H1 (cell line): ENCODE measurements at regions not wholly inside any gene's neighbourhood (a gene's known extent, or its start where the extent isn't known, plus 50 kb on each side); places are given as distances from the start of the nearest gene placed in this dataset.

Experiments
- CTCF ChIA-PET: fragments of 300-600 bp; sonication (Branson Sonifier 250); formaldehyde crosslinking; loops from one replicate; lab custom pipeline; 2021; ENCODE audit not compliant: partially characterized antibody; lab: Charles Lee
- POLR2A ChIA-PET: fragments of 300-600 bp; sonication (Branson Sonifier 250); formaldehyde crosslinking; loops from one replicate; lab custom pipeline; 2021; ENCODE audit warnings: inconsistent platforms; ENCODE audit not compliant: partially characterized antibody; lab: Charles Lee
- DNase-seq, 2 experiments: peaks; one replicate each; pipeline versions ENCODE4 v3.0.0 to v3.0.0-alpha.2; 2010 to 2022; ENCODE audit warnings: low spot score in 2 of 2, low read depth in 1 of 2, mixed read lengths in 1 of 2
- FAIRE-seq: peaks from 2 replicates; lab custom pipeline; 2011; peaks lifted over from hg19 to GRCh38; lab: Jason Lieb, UNC
- H2AFZ ChIP-seq: 2 replicates; pipeline ENCODE4 v1.8.1; 2012; ENCODE audit warnings: low read length, inconsistent platforms
- H2AK5ac ChIP-seq: 2 replicates; pipeline ENCODE4 v1.6.1; 2013; ENCODE audit warnings: low read depth, low read length
- H2BK120ac ChIP-seq: replicated peaks from 2 replicates; pipeline ENCODE3; 2013; ENCODE audit warnings: low read depth, low read length, inconsistent platforms
- H2BK12ac ChIP-seq: 2 replicates; pipeline ENCODE4 v1.6.1; 2013; ENCODE audit warnings: low read depth, low read length
- H2BK15ac ChIP-seq: 2 replicates; pipeline ENCODE4 v1.6.1; 2013; ENCODE audit warnings: low read length
- H2BK20ac ChIP-seq: 2 replicates; pipeline ENCODE4 v1.6.1; 2013; ENCODE audit warnings: low read length
- H2BK5ac ChIP-seq: 2 replicates; pipeline ENCODE4 v1.6.1; 2013; ENCODE audit warnings: low read depth, low read length
- H3K14ac ChIP-seq: 2 replicates; pipeline ENCODE4 v1.6.1; 2013; ENCODE audit warnings: inconsistent platforms; ENCODE audit not compliant: insufficient read length
- H3K18ac ChIP-seq: 2 replicates; pipeline ENCODE4 v1.6.1; 2013; ENCODE audit warnings: low read length; ENCODE audit errors: extremely low read depth
- H3K23ac ChIP-seq: 2 replicates; pipeline ENCODE4 v1.6.1; 2013; ENCODE audit warnings: inconsistent platforms; ENCODE audit not compliant: insufficient read length
- H3K23me2 ChIP-seq: 2 replicates; pipeline ENCODE4 v1.6.1; 2013; ENCODE audit warnings: low read depth, low read length
- H3K27ac ChIP-seq: 2 replicates; pipeline ENCODE4 v1.6.1; 2011; ENCODE audit warnings: low read depth, low read length, inconsistent platforms
- H3K27me3 ChIP-seq, 4 experiments: replicated peaks in 1 of 4; 1 replicate in 1 of 4; 2 replicates in 3 of 4; pipeline versions ENCODE4 v1.6.1 to v1.8.1; 2011 to 2013; ENCODE audit warnings: low read length in 3 of 4, mild to moderate bottlenecking in 3 of 4, inconsistent platforms in 2 of 4, mixed read lengths in 2 of 4, moderate library complexity in 1 of 4; ENCODE audit not compliant: control insufficient read depth in 3 of 4, insufficient read depth in 3 of 4; ENCODE audit errors: extremely low read depth in 1 of 4
- H3K36me3 ChIP-seq, 4 experiments: 2 replicates each; pipeline versions ENCODE4 v1.6.1 to v1.8.1; 2011 to 2013; ENCODE audit warnings: mild to moderate bottlenecking in 4 of 4, low read length in 3 of 4, moderate library complexity in 2 of 4, control low read depth in 1 of 4, inconsistent platforms in 1 of 4; ENCODE audit not compliant: insufficient read depth in 4 of 4, control insufficient read depth in 2 of 4
- H3K4ac ChIP-seq: replicated peaks from 2 replicates; pipeline ENCODE3; 2013; ENCODE audit warnings: low read length, low read depth, mixed read lengths, inconsistent platforms; ENCODE audit not compliant: insufficient read length
- H3K4me1 ChIP-seq, 4 experiments: replicated peaks in 1 of 4; 1 replicate in 1 of 4; 2 replicates in 3 of 4; pipeline versions ENCODE4 v1.6.1 to v1.8.1; 2011 to 2013; ENCODE audit warnings: low read length in 3 of 4, inconsistent platforms in 2 of 4, mixed read lengths in 1 of 4; ENCODE audit not compliant: insufficient read depth in 4 of 4, control insufficient read depth in 3 of 4
- H3K4me2 ChIP-seq, 2 experiments: 2 replicates each; pipeline versions ENCODE4 v1.6.1 to v1.8.1; 2011 to 2013; ENCODE audit warnings: low read depth in 2 of 2, low read length in 2 of 2, control low read depth in 1 of 2, inconsistent platforms in 1 of 2, mild to moderate bottlenecking in 1 of 2; ENCODE audit not compliant: insufficient read depth in 1 of 2
- H3K4me3 ChIP-seq, 4 experiments: fragments of 200-600, 300-600 bp in 1 of 4; sonication (generic), shearing (Covaris generic), sonication (Bioruptor Twin) in 1 of 4; 2 replicates each; pipeline versions ENCODE4 v1.5.1 to v1.8.1; 2011 to 2016; ENCODE audit warnings: low read length in 4 of 4, low read depth in 3 of 4, control low read depth in 2 of 4, inconsistent platforms in 2 of 4, mild to moderate bottlenecking in 2 of 4, mixed read lengths in 1 of 4, moderate library complexity in 1 of 4; ENCODE audit not compliant: insufficient read depth in 2 of 4; ENCODE audit errors: extremely low read depth in 1 of 4
- H3K56ac ChIP-seq: replicated peaks from 2 replicates; pipeline ENCODE3; 2013; ENCODE audit warnings: low read depth, mild to moderate bottlenecking, mixed read lengths, low read length, inconsistent platforms; ENCODE audit not compliant: insufficient read length
- H3K79me1 ChIP-seq: 2 replicates; pipeline ENCODE4 v1.6.1; 2013; ENCODE audit warnings: low read depth, low read length, control low read depth
- H3K79me2 ChIP-seq, 2 experiments: 2 replicates each; pipeline versions ENCODE4 v1.6.1 to v1.8.1; 2012 to 2013; ENCODE audit warnings: low read length in 2 of 2, mild to moderate bottlenecking in 2 of 2, inconsistent platforms in 1 of 2; ENCODE audit not compliant: insufficient read depth in 2 of 2, control insufficient read depth in 1 of 2
- H3K9ac ChIP-seq, 4 experiments: replicated peaks in 1 of 4; 1 replicate in 1 of 4; 2 replicates in 3 of 4; pipeline versions ENCODE4 v1.6.1 to v1.8.1; 2011 to 2013; ENCODE audit warnings: low read depth in 3 of 4, low read length in 3 of 4, control low read depth in 2 of 4, mild to moderate bottlenecking in 2 of 4, moderate library complexity in 2 of 4, inconsistent platforms in 1 of 4; ENCODE audit errors: extremely low read depth in 1 of 4
- H3K9me3 ChIP-seq, 2 experiments: 2 replicates each; pipeline versions ENCODE4 v1.6.1 to v1.8.1; 2012 to 2013; ENCODE audit warnings: mild to moderate bottlenecking in 2 of 2, moderate library complexity in 2 of 2, control low read depth in 1 of 2, inconsistent platforms in 1 of 2, low read depth in 1 of 2, low read length in 1 of 2, mixed read lengths in 1 of 2; ENCODE audit not compliant: insufficient read depth in 2 of 2
- H4K20me1 ChIP-seq, 2 experiments: replicated peaks in 1 of 2; 2 replicates each; pipeline versions ENCODE3 to v1.8.1; 2011 to 2013; ENCODE audit warnings: inconsistent platforms in 2 of 2, low read length in 2 of 2, mild to moderate bottlenecking in 1 of 2; ENCODE audit not compliant: insufficient read depth in 2 of 2, control insufficient read depth in 1 of 2
- H4K5ac ChIP-seq: 2 replicates; pipeline ENCODE4 v1.6.1; 2013; ENCODE audit warnings: low read length, low read depth, mixed read lengths, inconsistent platforms; ENCODE audit not compliant: insufficient read length
- H4K8ac ChIP-seq: 2 replicates; pipeline ENCODE4 v1.8.0; 2013; ENCODE audit warnings: mild to moderate bottlenecking, moderate library complexity, low read length, inconsistent platforms; ENCODE audit not compliant: insufficient read depth; ENCODE audit errors: extremely low read depth
- H4K91ac ChIP-seq: replicated peaks from 2 replicates; pipeline ENCODE3; 2013; ENCODE audit warnings: low read length, mixed read lengths, inconsistent platforms; ENCODE audit not compliant: insufficient read length
- ASH2L ChIP-seq: fragments of 200-600, 300-600 bp; sonication (generic); IDR thresholded peaks from one replicate; pipeline ENCODE4 v1.7.1; 2017; ENCODE audit warnings: low read length
- ATF2 ChIP-seq: IDR thresholded peaks from 2 replicates; pipeline ENCODE4 v1.6.1; 2012; ENCODE audit warnings: low read length, inconsistent platforms
- CTCF ChIP-seq, 3 experiments: IDR thresholded peaks; 1 replicate in 2 of 3; 2 replicates in 1 of 3; pipeline versions ENCODE4 v1.5.1 to v1.6.1; 2011; ENCODE audit warnings: low read length in 3 of 3, mild to moderate bottlenecking in 3 of 3, inconsistent platforms in 2 of 3, low read depth in 1 of 3, moderate library complexity in 1 of 3; ENCODE audit not compliant: insufficient read depth in 1 of 3; ENCODE audit errors: control extremely low read depth in 1 of 3
- EP300 ChIP-seq, 2 experiments: IDR thresholded peaks; 1 replicate in 1 of 2; 2 replicates in 1 of 2; pipeline ENCODE4 v1.6.1; 2011 to 2012; ENCODE audit warnings: low read depth in 2 of 2, low read length in 2 of 2, mild to moderate bottlenecking in 2 of 2, borderline replicate concordance in 1 of 2, inconsistent platforms in 1 of 2, moderate library complexity in 1 of 2
- GABPA ChIP-seq: IDR thresholded peaks from 2 replicates; pipeline ENCODE4 v1.6.1; 2011; ENCODE audit warnings: mild to moderate bottlenecking, low read length, moderate library complexity, borderline replicate concordance; ENCODE audit not compliant: insufficient read depth
- KDM4A ChIP-seq: IDR thresholded peaks from one replicate; pipeline ENCODE4 v1.7.1; 2012; ENCODE audit warnings: low read depth, mild to moderate bottlenecking, moderate library complexity, low read length, inconsistent platforms; ENCODE audit not compliant: severe bottlenecking
- NRF1 ChIP-seq: IDR thresholded peaks from 2 replicates; pipeline ENCODE4 v1.6.1; 2011; ENCODE audit warnings: mild to moderate bottlenecking, low read depth, low read length, improper control_type of control experiment
- RAD21 ChIP-seq, 2 experiments: IDR thresholded peaks in 1 of 2; conservative IDR thresholded peaks in 1 of 2; 2 replicates each; pipeline ENCODE4 v1.6.1; 2011; ENCODE audit warnings: low read depth in 2 of 2, low read length in 2 of 2, improper control_type of control experiment in 1 of 2, inconsistent platforms in 1 of 2, mild to moderate bottlenecking in 1 of 2, moderate library complexity in 1 of 2
- RBBP5 ChIP-seq: IDR thresholded peaks from 2 replicates; pipeline ENCODE4 v1.7.1; 2012; ENCODE audit warnings: low read depth, mild to moderate bottlenecking, inconsistent platforms, low read length, moderate library complexity, borderline replicate concordance
- WGBS, 2 experiments: shearing (Covaris generic) in 1 of 2; methylation state at CpG; one replicate each; pipeline versions ENCODE4 v1.1.6 to v1.1.7; 2013 to 2015; ENCODE audit warnings: low lambda C conversion rate in 2 of 2, mixed read lengths in 2 of 2, inconsistent platforms in 1 of 2, low coverage in 1 of 2, missing lambda C conversion rate in 1 of 2; ENCODE audit not compliant: insufficient replicate concordance in 2 of 2, insufficient coverage in 1 of 2, insufficient read length in 1 of 2; ENCODE audit errors: extremely low coverage in 1 of 2, missing lambda C conversion rate in 1 of 2; 5-methylcytosine and 5-hydroxymethylcytosine counted together

- Histone ChIP-seq H2BK12ac (no peak overlapping the region), H4K91ac (no peak overlapping the region), H2BK20ac (no peak overlapping the region), H3K18ac (no peak overlapping the region), H3K9ac (no peak overlapping the region), H3K36me3 (no peaks in the 10 kb centered on the region), H3K9me3 (no peaks in the 10 kb centered on the region), H3K14ac (no peak overlapping the region), H3K4me2 (no peak overlapping the region), H2AFZ (no peak overlapping the region), H2BK5ac (no peak overlapping the region), H4K8ac (no peak overlapping the region), H2AK5ac (no peak overlapping the region), H2BK15ac (no peak overlapping the region), H3K27me3 (no peaks in the 10 kb centered on the region), H4K5ac (no peak overlapping the region), H2BK120ac (no peak overlapping the region), H3K23me2 (no peaks in the 10 kb centered on the region), H3K27ac (no peak overlapping the region), H3K4me3 (no peak overlapping the region), H4K20me1 (no peaks in the 10 kb centered on the region), H3K23ac (no peak overlapping the region), H3K4me1 (no peaks in the 10 kb centered on the region), H3K4ac (no peak overlapping the region), H3K79me2 (no peaks in the 10 kb centered on the region), H3K79me1 (no peaks in the 10 kb centered on the region), H3K56ac (no peak overlapping the region)
- DNase-seq = no peak
- CTCF ChIA-PET = no interaction called here
- no peak for FAIRE-seq
- 81% methylated on average over 3 of the region's 3 CpGs; no CpG with 5 or more reads in 1 of the 2 experiments for WGBS, 2 experiments
- POLR2A ChIA-PET = no interaction called here
- TF ChIP-seq KDM4A = no peak
- TF ChIP-seq EP300 (IDR thresholded peaks at IDR 0.05; ENCODE audit: borderline replicate concordance in 1 of 2, low read depth in 2 of 2, low read length in 2 of 2) = no peak
- no peak for TF ChIP-seq RBBP5
- TF ChIP-seq ATF2 = no peak
- TF ChIP-seq NRF1 = no peak
- no peak for TF ChIP-seq CTCF (IDR thresholded peaks at IDR 0.05; ENCODE audit: control extremely low read depth in 1 of 3, insufficient read depth in 1 of 3, low read depth in 1 of 3, low read length in 3 of 3)
- TF ChIP-seq ASH2L = no peak
- no peak for TF ChIP-seq GABPA
- no peak for TF ChIP-seq RAD21 (IDR thresholded peaks at IDR 0.05 in 1 of 2, conservative IDR thresholded peaks at IDR 0.05 in 1 of 2; ENCODE audit: low read depth in 2 of 2, low read length in 2 of 2)
Observed at GRCh38 chr1:212182579-212182978, 102.6 kb upstream of the PPP2R5A start.
